ENCODE measurements at regions not wholly inside any gene's neighbourhood (a gene's known extent, or its start where the extent isn't known, plus 50 kb on each side); places are given as distances from the start of the nearest gene placed in this dataset.

GRCh38 chr13:90751026-90751425 is 596.5 kb upstream of the MIR17HG start:
- Histone ChIP-seq H3K27me3 (ENCODE audit: insufficient read depth, low read length) (no peaks in the 10 kb centered on the region), H3K9me3 (ENCODE audit: low read depth, low read length) (no peaks in the 10 kb centered on the region), H3K4me3 (ENCODE audit: low read length) (no peak overlapping the region), H3K4me1 (ENCODE audit: insufficient read depth, low read length) (no peaks in the 10 kb centered on the region)

GRCh38 chr13:90752070-90752469 is 595.4 kb upstream of the MIR17HG start:
- Histone ChIP-seq H3K9me3 (ENCODE audit: low read depth, low read length) (no peaks in the 10 kb centered on the region), H3K4me3 (ENCODE audit: low read length) (no peak overlapping the region), H3K4me1 (ENCODE audit: insufficient read depth, low read length) (no peaks in the 10 kb centered on the region), H3K27me3 (ENCODE audit: insufficient read depth, low read length) (no peaks in the 10 kb centered on the region)

GRCh38 chr13:90757127-90757680 is 590.3 kb upstream of the MIR17HG start:
- H3K4me3 ChIP-seq (ENCODE audit: low read length) = no peak overlapping the region
- no peaks in the 10 kb centered on the region for H3K9me3 ChIP-seq (ENCODE audit: low read depth, low read length)
- no peaks in the 10 kb centered on the region for H3K27me3 ChIP-seq (ENCODE audit: insufficient read depth, low read length)
- H3K4me1 ChIP-seq (ENCODE audit: insufficient read depth, low read length) = no peaks in the 10 kb centered on the region

- H3K4me3 ChIP-seq (ENCODE audit: low read length) = no peak overlapping the region
These were observed 586.8 kb upstream of the MIR17HG start for GRCh38 chr13:90760639-90761038.

GRCh38 chr13:90763476-90764150 is 583.9 kb upstream of the MIR17HG start:
- Histone ChIP-seq H3K4me1 (ENCODE audit: insufficient read depth, low read length) (no peaks in the 10 kb centered on the region), H3K27me3 (ENCODE audit: insufficient read depth, low read length) (no peaks in the 10 kb centered on the region), H3K9me3 (ENCODE audit: low read depth, low read length) (no peaks in the 10 kb centered on the region), H3K4me3 (ENCODE audit: low read length) (no peak overlapping the region)

More at GRCh38 chr13:90760639-90761038, 586.8 kb upstream of the MIR17HG start:
- Histone ChIP-seq H3K27me3 (ENCODE audit: insufficient read depth, low read length) (no peaks in the 10 kb centered on the region), H3K4me1 (ENCODE audit: insufficient read depth, low read length) (no peaks in the 10 kb centered on the region), H3K9me3 (ENCODE audit: low read depth, low read length) (no peaks in the 10 kb centered on the region)

- H3K9me3 ChIP-seq (ENCODE audit: low read depth, low read length) = no peaks in the 10 kb centered on the region
- no peaks in the 10 kb centered on the region for H3K4me1 ChIP-seq (ENCODE audit: insufficient read depth, low read length)
- H3K27me3 ChIP-seq (ENCODE audit: insufficient read depth, low read length) = no peaks in the 10 kb centered on the region
- no peak overlapping the region for H3K4me3 ChIP-seq (ENCODE audit: low read length)
These were observed 581.0 kb upstream of the MIR17HG start for GRCh38 chr13:90766386-90766902.

- Histone ChIP-seq H3K27me3 (ENCODE audit: insufficient read depth, low read length) (no peaks in the 10 kb centered on the region), H3K4me1 (ENCODE audit: insufficient read depth, low read length) (no peaks in the 10 kb centered on the region), H3K4me3 (ENCODE audit: low read length) (no peak overlapping the region), H3K9me3 (ENCODE audit: low read depth, low read length) (no peaks in the 10 kb centered on the region)
These were observed 579.4 kb upstream of the MIR17HG start for GRCh38 chr13:90768116-90768515.

- H3K27me3 ChIP-seq (ENCODE audit: insufficient read depth, low read length) = no peaks in the 10 kb centered on the region
- H3K9me3 ChIP-seq (ENCODE audit: low read depth, low read length) = no peaks in the 10 kb centered on the region
- no peaks in the 10 kb centered on the region for H3K4me1 ChIP-seq (ENCODE audit: insufficient read depth, low read length)
- H3K4me3 ChIP-seq (ENCODE audit: low read length) = no peak overlapping the region
These were observed 578.1 kb upstream of the MIR17HG start for GRCh38 chr13:90769387-90769786.

GRCh38 chr13:90770334-90770733 is 577.2 kb upstream of the MIR17HG start:
- Histone ChIP-seq H3K4me1 (ENCODE audit: insufficient read depth, low read length) (no peaks in the 10 kb centered on the region), H3K27me3 (ENCODE audit: insufficient read depth, low read length) (no peaks in the 10 kb centered on the region), H3K4me3 (ENCODE audit: low read length) (no peak overlapping the region), H3K9me3 (ENCODE audit: low read depth, low read length) (no peaks in the 10 kb centered on the region)

GRCh38 chr13:90773681-90774080 is 573.8 kb upstream of the MIR17HG start:
- Histone ChIP-seq H3K27me3 (ENCODE audit: insufficient read depth, low read length) (no peaks in the 10 kb centered on the region), H3K4me1 (ENCODE audit: insufficient read depth, low read length) (no peaks in the 10 kb centered on the region), H3K9me3 (ENCODE audit: low read depth, low read length) (no peaks in the 10 kb centered on the region), H3K4me3 (ENCODE audit: low read length) (no peak overlapping the region)

- no peaks in the 10 kb centered on the region for H3K9me3 ChIP-seq (ENCODE audit: low read depth, low read length)
- H3K4me1 ChIP-seq (ENCODE audit: insufficient read depth, low read length) = no peaks in the 10 kb centered on the region
- H3K4me3 ChIP-seq (ENCODE audit: low read length) = no peak overlapping the region
- H3K27me3 ChIP-seq (ENCODE audit: insufficient read depth, low read length) = no peaks in the 10 kb centered on the region
These were observed 571.3 kb upstream of the MIR17HG start for GRCh38 chr13:90776051-90776748.

GRCh38 chr13:90783273-90783672 is 564.2 kb upstream of the MIR17HG start:
- no peaks in the 10 kb centered on the region for H3K4me1 ChIP-seq (ENCODE audit: insufficient read depth, low read length)
- H3K4me3 ChIP-seq (ENCODE audit: low read length) = no peak overlapping the region
- no peaks in the 10 kb centered on the region for H3K9me3 ChIP-seq (ENCODE audit: low read depth, low read length)
- no peaks in the 10 kb centered on the region for H3K27me3 ChIP-seq (ENCODE audit: insufficient read depth, low read length)

GRCh38 chr13:90787007-90787406 is 560.5 kb upstream of the MIR17HG start:
- Histone ChIP-seq H3K4me1 (ENCODE audit: insufficient read depth, low read length) (no peaks in the 10 kb centered on the region), H3K27me3 (ENCODE audit: insufficient read depth, low read length) (no peaks in the 10 kb centered on the region), H3K4me3 (ENCODE audit: low read length) (no peak overlapping the region), H3K9me3 (ENCODE audit: low read depth, low read length) (no peaks in the 10 kb centered on the region)

GRCh38 chr13:90792335-90792734 is 555.2 kb upstream of the MIR17HG start:
- H3K4me3 ChIP-seq (ENCODE audit: low read length) = no peak overlapping the region
- no peaks in the 10 kb centered on the region for H3K4me1 ChIP-seq (ENCODE audit: insufficient read depth, low read length)
- H3K9me3 ChIP-seq (ENCODE audit: low read depth, low read length) = no peaks in the 10 kb centered on the region
- no peaks in the 10 kb centered on the region for H3K27me3 ChIP-seq (ENCODE audit: insufficient read depth, low read length)

GRCh38 chr13:90793261-90793820 is 554.1 kb upstream of the MIR17HG start:
- Histone ChIP-seq H3K4me3 (ENCODE audit: low read length) (no peak overlapping the region), H3K9me3 (ENCODE audit: low read depth, low read length) (no peaks in the 10 kb centered on the region), H3K4me1 (ENCODE audit: insufficient read depth, low read length) (no peaks in the 10 kb centered on the region), H3K27me3 (ENCODE audit: insufficient read depth, low read length) (no peaks in the 10 kb centered on the region)

Measured in mononuclear cell (primary cell).